H9 (cell line): ENCODE measurements at regions not wholly inside any gene's neighbourhood (a gene's known extent, or its start where the extent isn't known, plus 50 kb on each side); places are given as distances from the start of the nearest gene placed in this dataset.

ENCODE experiments used
- DNase-seq: peaks from one replicate; pipeline ENCODE4 v3.0.0-alpha.2; 2017
- H2AFZ ChIP-seq: one replicate; pipeline ENCODE4 v1.6.1; 2013; ENCODE audit warnings: mild to moderate bottlenecking, low read length, control low read depth, moderate library complexity
- H2AK5ac ChIP-seq: 2 replicates; pipeline ENCODE4 v1.6.1; 2013; ENCODE audit warnings: low read length, control low read depth, mixed read lengths; ENCODE audit not compliant: insufficient read length
- H2BK120ac ChIP-seq: one replicate; pipeline ENCODE4 v1.6.1; 2013; ENCODE audit warnings: low read depth, mild to moderate bottlenecking, low read length, control low read depth, inconsistent platforms; ENCODE audit not compliant: poor library complexity, severe bottlenecking
- H2BK12ac ChIP-seq: 2 replicates; pipeline ENCODE4 v1.6.1; 2013; ENCODE audit warnings: low read length, control low read depth, mixed read lengths, low read depth; ENCODE audit not compliant: insufficient read length
- H2BK15ac ChIP-seq: 2 replicates; pipeline ENCODE4 v1.6.1; 2013; ENCODE audit warnings: low read depth, low read length, control low read depth
- H2BK20ac ChIP-seq: one replicate; pipeline ENCODE4 v1.6.1; 2013; ENCODE audit warnings: low read depth, mild to moderate bottlenecking, low read length, control low read depth, inconsistent platforms; ENCODE audit not compliant: poor library complexity, severe bottlenecking
- H2BK5ac ChIP-seq: 2 replicates; pipeline ENCODE4 v1.6.1; 2013; ENCODE audit warnings: low read length, control low read depth, mixed read lengths; ENCODE audit not compliant: insufficient read length
- H3K14ac ChIP-seq: 2 replicates; pipeline ENCODE4 v1.6.1; 2013; ENCODE audit warnings: low read length, control low read depth; ENCODE audit not compliant: insufficient read depth
- H3K18ac ChIP-seq: 2 replicates; pipeline ENCODE4 v1.6.1; 2013; ENCODE audit warnings: low read depth, mild to moderate bottlenecking, mixed read lengths, low read length, control low read depth; ENCODE audit not compliant: insufficient read length
- H3K23ac ChIP-seq: 2 replicates; pipeline ENCODE4 v1.6.1; 2013; ENCODE audit warnings: low read length, control low read depth, mixed read lengths, low read depth; ENCODE audit not compliant: insufficient read length
- H3K23me2 ChIP-seq: 2 replicates; pipeline ENCODE4 v1.6.1; 2013; ENCODE audit warnings: low read depth, mild to moderate bottlenecking, mixed read lengths, low read length, control low read depth; ENCODE audit not compliant: insufficient read length, poor library complexity, severe bottlenecking
- H3K27ac ChIP-seq: 2 replicates; pipeline ENCODE4 v1.5.1; 2013; ENCODE audit warnings: low read length, control low read depth, mixed read lengths, low read depth; ENCODE audit not compliant: insufficient read length
- H3K27me3 ChIP-seq: 2 replicates; pipeline ENCODE4 v1.6.1; 2013; ENCODE audit warnings: low read length, control low read depth, inconsistent platforms; ENCODE audit not compliant: insufficient read depth
- H3K4ac ChIP-seq: 2 replicates; pipeline ENCODE4 v1.6.1; 2013; ENCODE audit warnings: low read depth, mild to moderate bottlenecking, control low read depth, inconsistent platforms, low read length, moderate library complexity
- H3K4me1 ChIP-seq: 2 replicates; pipeline ENCODE4 v1.6.1; 2013; ENCODE audit warnings: low read length, control low read depth, inconsistent platforms; ENCODE audit not compliant: insufficient read depth
- H3K4me2 ChIP-seq: 2 replicates; pipeline ENCODE4 v1.6.1; 2013; ENCODE audit warnings: low read length, control low read depth, mixed read lengths; ENCODE audit not compliant: insufficient read length, insufficient read depth
- H3K56ac ChIP-seq: 2 replicates; pipeline ENCODE4 v1.6.1; 2013; ENCODE audit warnings: low read depth, mild to moderate bottlenecking, mixed read lengths, low read length, control low read depth; ENCODE audit not compliant: insufficient read length
- H3K79me1 ChIP-seq: 2 replicates; pipeline ENCODE4 v1.6.1; 2013; ENCODE audit warnings: low read depth, mild to moderate bottlenecking, moderate library complexity, low read length, control low read depth, inconsistent platforms; ENCODE audit not compliant: insufficient read depth, poor library complexity, severe bottlenecking
- H3K79me2 ChIP-seq: 2 replicates; pipeline ENCODE4 v1.6.1; 2013; ENCODE audit warnings: low read length, control low read depth, inconsistent platforms; ENCODE audit not compliant: insufficient read depth
- H3K9ac ChIP-seq: 2 replicates; pipeline ENCODE4 v1.6.1; 2013; ENCODE audit warnings: low read length, control low read depth, mixed read lengths; ENCODE audit not compliant: insufficient read length; ENCODE audit errors: extremely low read depth
- H3K9me3 ChIP-seq: one replicate; pipeline ENCODE4 v1.6.1; 2013; ENCODE audit warnings: low read depth, low read length, inconsistent platforms; ENCODE audit not compliant: control insufficient read depth
- H3T11ph ChIP-seq: one replicate; pipeline ENCODE4 v1.6.1; 2013; ENCODE audit warnings: mild to moderate bottlenecking, low read length, control low read depth, inconsistent platforms
- H4K20me1 ChIP-seq: one replicate; pipeline ENCODE4 v1.6.1; 2013; ENCODE audit not compliant: control insufficient read depth, insufficient read length, insufficient read depth
- H4K5ac ChIP-seq: 2 replicates; pipeline ENCODE4 v1.6.1; 2013; ENCODE audit warnings: low read depth, mild to moderate bottlenecking, mixed read lengths, low read length, control low read depth; ENCODE audit not compliant: insufficient read length
- H4K8ac ChIP-seq: replicated peaks from 2 replicates; pipeline ENCODE4 v1.6.1; 2013; ENCODE audit warnings: low read length, control low read depth, mixed read lengths, low read depth; ENCODE audit not compliant: insufficient read length
- H4K91ac ChIP-seq: 2 replicates; pipeline ENCODE4 v1.6.1; 2013; ENCODE audit warnings: low read depth, mild to moderate bottlenecking, moderate library complexity, mixed read lengths, low read length, control low read depth; ENCODE audit not compliant: insufficient read length
- H3K27ac Mint-ChIP-seq, 3 experiments: 2 replicates in 2 of 3; 3 replicates in 1 of 3; pipeline ENCODE4 v1.8.0; 2020 to 2021; ENCODE audit warnings: mixed read lengths in 3 of 3, mild to moderate bottlenecking in 1 of 3, moderate library complexity in 1 of 3
- H3K27me3 Mint-ChIP-seq: 2 replicates; pipeline ENCODE4 v1.8.0; 2021; ENCODE audit warnings: low read depth, mild to moderate bottlenecking, moderate library complexity, mixed read lengths
- H3K36me3 Mint-ChIP-seq, 3 experiments: 2 replicates in 2 of 3; 3 replicates in 1 of 3; pipeline ENCODE4 v1.8.0; 2020 to 2021; ENCODE audit warnings: low read depth in 3 of 3, mixed read lengths in 3 of 3; ENCODE audit not compliant: insufficient read depth in 1 of 3
- H3K4me1 Mint-ChIP-seq, 2 experiments: 2 replicates each; pipeline ENCODE4 v1.8.0; 2020; ENCODE audit warnings: mixed read lengths in 2 of 2
- H3K4me3 Mint-ChIP-seq, 2 experiments: 2 replicates in 1 of 2; 3 replicates in 1 of 2; pipeline ENCODE4 v1.8.0; 2020 to 2021; ENCODE audit warnings: mild to moderate bottlenecking in 2 of 2, mixed read lengths in 2 of 2, moderate library complexity in 1 of 2
- H3K9me3 Mint-ChIP-seq, 2 experiments: 2 replicates in 1 of 2; 3 replicates in 1 of 2; pipeline ENCODE4 v1.8.0; 2020; ENCODE audit warnings: mild to moderate bottlenecking in 2 of 2, mixed read lengths in 2 of 2, moderate library complexity in 1 of 2
- WGBS: extraction: QIAGEN DNeasy Blood & Tissue Kit; methylation state at CpG from one replicate; pipeline ENCODE4 v1.1.7; 2013; ENCODE audit warnings: missing lambda C conversion rate, low lambda C conversion rate, mixed read lengths; ENCODE audit not compliant: insufficient read length; ENCODE audit errors: extremely low coverage; 5-methylcytosine and 5-hydroxymethylcytosine counted together
- TF ChIP-seq, protein P1 (sequence below): fragments of 200-600 bp; sonication (generic); conservative IDR thresholded peaks from 3 replicates; pipeline ENCODE4 v1.8.0; 2021; ENCODE audit warnings: antibody characterized with exemption, mild to moderate bottlenecking

DNA sequence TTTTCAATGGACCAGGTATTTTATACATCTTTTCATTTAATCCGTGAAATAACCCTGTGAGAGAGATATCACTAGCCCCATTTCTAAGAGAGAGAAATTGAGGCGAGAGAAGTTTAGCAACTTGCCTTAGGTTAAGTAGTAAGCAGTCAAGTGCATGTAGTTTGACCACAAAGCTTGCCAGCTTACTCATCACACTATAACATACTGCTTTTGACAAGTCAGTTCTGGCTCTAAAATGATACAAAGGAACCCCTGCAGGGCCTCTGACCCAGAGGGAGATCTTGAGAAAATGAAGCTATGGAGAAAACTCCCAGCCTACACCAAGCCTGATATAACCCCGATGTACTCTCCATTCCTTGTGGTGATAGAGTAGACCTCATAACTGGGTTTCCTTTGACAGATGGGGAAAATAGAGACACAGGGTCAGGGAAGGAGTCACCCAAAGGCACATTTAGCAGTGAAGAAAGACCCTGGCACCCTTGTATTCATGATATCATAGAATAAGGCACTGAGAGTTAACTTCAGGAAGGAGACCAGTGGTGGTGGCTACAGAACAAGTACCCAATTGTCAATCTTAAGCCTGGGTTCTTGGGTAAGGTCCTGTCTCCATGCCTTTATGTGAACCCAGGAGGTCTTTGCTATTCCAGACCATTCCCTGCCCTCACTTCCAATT lies 60.2 kb upstream of the MSN start:
- no peak overlapping the region for H3K4me3 Mint-ChIP-seq

More for the DNA sequence above, 60.2 kb upstream of the MSN start:
- Histone ChIP-seq H3K4me1 (no peaks in the 10 kb centered on the region), H2AFZ (no peak overlapping the region), H3K4ac (no peak overlapping the region), H2BK15ac (no peak overlapping the region), H4K20me1 (no peaks in the 10 kb centered on the region), H3K79me2 (no peaks in the 10 kb centered on the region), H3K79me1 (no peaks in the 10 kb centered on the region), H2AK5ac (no peak overlapping the region), H3K14ac (no peak overlapping the region), H3T11ph (no peak overlapping the region), H3K23ac (no peak overlapping the region), H4K5ac (no peak overlapping the region), H2BK5ac (no peak overlapping the region), H3K18ac (no peak overlapping the region), H3K9ac (no peak overlapping the region), H4K91ac (no peak overlapping the region), H2BK12ac (no peak overlapping the region), H3K27ac (no peak overlapping the region), H4K8ac (no peak overlapping the region), H3K23me2 (no peaks in the 10 kb centered on the region), H3K27me3 (no peaks in the 10 kb centered on the region), H3K9me3 (peaks cover 62% of the 10 kb centered on the region), H3K56ac (no peak overlapping the region), H2BK120ac (no peak overlapping the region), H2BK20ac (no peak overlapping the region), H3K4me2 (no peak overlapping the region)
- Mint-ChIP-seq H3K4me1 (no peaks in the 10 kb centered on the region), H3K36me3 (no peaks in the 10 kb centered on the region; a peak in 2 of 7 replicates), H3K27me3 (peaks cover 3% of the 10 kb centered on the region; the same call in 1 of the 2 replicates), H3K9me3 (peaks cover 51 to 60% of the 10 kb centered on the region in 2 experiments), H3K27ac (no peak overlapping the region)
- no peak for DNase-seq
- TF ChIP-seq, protein P1, sequence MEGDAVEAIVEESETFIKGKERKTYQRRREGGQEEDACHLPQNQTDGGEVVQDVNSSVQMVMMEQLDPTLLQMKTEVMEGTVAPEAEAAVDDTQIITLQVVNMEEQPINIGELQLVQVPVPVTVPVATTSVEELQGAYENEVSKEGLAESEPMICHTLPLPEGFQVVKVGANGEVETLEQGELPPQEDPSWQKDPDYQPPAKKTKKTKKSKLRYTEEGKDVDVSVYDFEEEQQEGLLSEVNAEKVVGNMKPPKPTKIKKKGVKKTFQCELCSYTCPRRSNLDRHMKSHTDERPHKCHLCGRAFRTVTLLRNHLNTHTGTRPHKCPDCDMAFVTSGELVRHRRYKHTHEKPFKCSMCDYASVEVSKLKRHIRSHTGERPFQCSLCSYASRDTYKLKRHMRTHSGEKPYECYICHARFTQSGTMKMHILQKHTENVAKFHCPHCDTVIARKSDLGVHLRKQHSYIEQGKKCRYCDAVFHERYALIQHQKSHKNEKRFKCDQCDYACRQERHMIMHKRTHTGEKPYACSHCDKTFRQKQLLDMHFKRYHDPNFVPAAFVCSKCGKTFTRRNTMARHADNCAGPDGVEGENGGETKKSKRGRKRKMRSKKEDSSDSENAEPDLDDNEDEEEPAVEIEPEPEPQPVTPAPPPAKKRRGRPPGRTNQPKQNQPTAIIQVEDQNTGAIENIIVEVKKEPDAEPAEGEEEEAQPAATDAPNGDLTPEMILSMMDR, result no peak
- no CpG with 5 or more reads among the region's 3 CpGs for WGBS
